K562 (cell line): ENCODE measurements at regions not wholly inside any gene's neighbourhood (a gene's known extent, or its start where the extent isn't known, plus 50 kb on each side); places are given as distances from the start of the nearest gene placed in this dataset.

Experiments used
- BHLHE40 ChIP-seq: IDR thresholded peaks from 2 replicates; pipeline ENCODE4 v1.6.1; 2011; ENCODE audit warnings: low read length, improper control_type of control experiment
- CHD2 ChIP-seq: IDR thresholded peaks from 2 replicates; pipeline ENCODE4 v1.6.1; 2011; ENCODE audit warnings: low read depth, low read length
- CTCF ChIP-seq, 3 experiments: IDR thresholded peaks in 2 of 3; conservative IDR thresholded peaks in 1 of 3; 2 replicates each; pipeline ENCODE4 v1.5.1; 2011 to 2012; ENCODE audit warnings: low read length in 3 of 3, mild to moderate bottlenecking in 3 of 3, control low read depth in 2 of 3, improper control_type of control experiment in 1 of 3, inconsistent platforms in 1 of 3, low read depth in 1 of 3, mixed read lengths in 1 of 3, moderate library complexity in 1 of 3; ENCODE audit not compliant: insufficient read depth in 2 of 3
- KLF16 ChIP-seq: IDR thresholded peaks from 2 replicates; pipeline ENCODE4 v1.6.1; 2016; ENCODE audit warnings: antibody characterized with exemption
- MAFF ChIP-seq: IDR thresholded peaks from 2 replicates; pipeline ENCODE4 v1.6.1; 2012; ENCODE audit warnings: low read length, improper control_type of control experiment
- NONO ChIP-seq, 2 experiments: fragments of 200-400 bp in 1 of 2; fragments of 450-650 bp in 1 of 2; formaldehyde crosslinking in 1 of 2; IDR thresholded peaks; 2 replicates each; pipeline ENCODE4 v1.6.1; 2017; ENCODE audit warnings: low read depth in 2 of 2, mild to moderate bottlenecking in 2 of 2, moderate library complexity in 2 of 2, low read length in 1 of 2
- POLR2A ChIP-seq: fragments of 450-650 bp; conservative IDR thresholded peaks from 2 replicates; pipeline ENCODE4 v1.6.1; 2016
- PREB ChIP-seq: sonication (generic); formaldehyde crosslinking; IDR thresholded peaks from 2 replicates; pipeline ENCODE4 v1.8.1; 2023; ENCODE audit warnings: mild to moderate bottlenecking, missing genetic modification reagents
- RAD21 ChIP-seq, 2 experiments: fragments of 250-450 bp in 1 of 2; fragments of 450-650 bp in 1 of 2; sonication (Bioruptor Pico) in 1 of 2; formaldehyde crosslinking in 1 of 2; IDR thresholded peaks in 1 of 2; conservative IDR thresholded peaks in 1 of 2; 2 replicates each; pipeline versions ENCODE4 v1.4.0 to v1.8.0; 2020 to 2022; ENCODE audit warnings: mild to moderate bottlenecking in 2 of 2, moderate library complexity in 1 of 2
- TEAD2 ChIP-seq: fragments of 450-650 bp; IDR thresholded peaks from 2 replicates; pipeline ENCODE4 v1.6.1; 2016; ENCODE audit warnings: missing genetic modification characterization, control low read depth, missing compliant biosample characterization
- TFE3 ChIP-seq: fragments of 450-650 bp; formaldehyde crosslinking; IDR thresholded peaks from 2 replicates; pipeline ENCODE4 v1.4.0; 2020; ENCODE audit warnings: mild to moderate bottlenecking, mixed read lengths
- TSC22D4 ChIP-seq: fragments of 450-650 bp; IDR thresholded peaks from 2 replicates; pipeline ENCODE4 v1.6.1; 2016; ENCODE audit warnings: missing genetic modification characterization, missing biosample characterization, control low read depth
- USF1 ChIP-seq: sonication (generic); formaldehyde crosslinking; IDR thresholded peaks from 2 replicates; pipeline ENCODE4 v1.9.0; 2022; ENCODE audit warnings: mild to moderate bottlenecking, missing genetic modification reagents

GRCh38 chr7:97270280-97270679, 152.8 kb downstream of the SDHAF3 start:
- TF ChIP-seq TFE3 (CRISPR knock-in tag) (no peak), PREB (CRISPR knock-in tag) (no peak), TSC22D4 (tag) (no peak), MAFF (no peak), KLF16 (no peak), RAD21 (CRISPR knock-in tag; conservative IDR thresholded peaks at IDR 0.05 in 1 of 2, IDR thresholded peaks at IDR 0.05 in 1 of 2) (no peak), TEAD2 (tag) (no peak), BHLHE40 (no peak), CTCF (IDR thresholded peaks at IDR 0.05 in 2 of 3, conservative IDR thresholded peaks at IDR 0.05 in 1 of 3; ENCODE audit: insufficient read depth in 2 of 3, low read depth in 1 of 3, low read length in 3 of 3) (no peak), NONO (IDR thresholded peaks at IDR 0.05; ENCODE audit: low read depth in 2 of 2, low read length in 1 of 2) (no peak), POLR2A (no peak), CHD2 (no peak), USF1 (CRISPR knock-in tag) (no peak)
